Calu3 (cell line): ENCODE measurements at regions not wholly inside any gene's neighbourhood (a gene's known extent, or its start where the extent isn't known, plus 50 kb on each side); places are given as distances from the start of the nearest gene placed in this dataset.
A peak's percentile ranks its signal among the peaks of the same experiment; 100 is the strongest.

Experiments
- BruUV-seq: library from RNA; stranded (reverse); fragments of 400-500 nt; replicated peaks from 2 replicates; lab custom pipeline; 2021; lab: Mats Ljungman, UMichigan
- CTCF ChIA-PET: fragments of 300-600 bp; sonication (Branson Sonifier 250); formaldehyde crosslinking; loops from one replicate; lab custom pipeline; 2022; ENCODE audit warnings: antibody characterized with exemption; lab: Charles Lee
- DNase-seq: peaks from one replicate; pipeline ENCODE4 v3.0.0; 2022
- H3K27ac Mint-ChIP-seq: one replicate; pipeline ENCODE4 v1.8.0; 2022; ENCODE audit warnings: mixed read lengths; ENCODE audit not compliant: unreplicated experiment
- H3K27me3 Mint-ChIP-seq: one replicate; pipeline ENCODE4 v1.8.0; 2022; ENCODE audit warnings: mixed read lengths; ENCODE audit not compliant: unreplicated experiment
- H3K36me3 Mint-ChIP-seq: one replicate; pipeline ENCODE4 v1.8.0; 2022; ENCODE audit warnings: mild to moderate bottlenecking, moderate library complexity, mixed read lengths; ENCODE audit not compliant: insufficient read depth, unreplicated experiment
- H3K4me1 Mint-ChIP-seq: one replicate; pipeline ENCODE4 v1.8.0; 2022; ENCODE audit warnings: mild to moderate bottlenecking, low read depth, mixed read lengths; ENCODE audit not compliant: unreplicated experiment
- H3K4me3 Mint-ChIP-seq: one replicate; pipeline ENCODE4 v1.8.0; 2022; ENCODE audit warnings: mild to moderate bottlenecking, low read depth, moderate library complexity, mixed read lengths; ENCODE audit not compliant: unreplicated experiment
- H3K9me3 Mint-ChIP-seq: one replicate; pipeline ENCODE4 v1.8.0; 2022; ENCODE audit warnings: low read depth, mixed read lengths; ENCODE audit not compliant: unreplicated experiment
- intact Hi-C: fragments of 100-400 bp; cut with micrococcal nuclease; formaldehyde crosslinking; loops from one replicate; pipeline ENCODE4 v1.10.0; 2022; ENCODE audit not compliant: unreplicated experiment
- TF ChIP-seq, protein P1 (sequence below): fragments of 200-600 bp; IDR thresholded peaks from one replicate; pipeline ENCODE4 v1.8.0; 2022; ENCODE audit warnings: antibody characterized with exemption; ENCODE audit not compliant: unreplicated experiment

DNA sequence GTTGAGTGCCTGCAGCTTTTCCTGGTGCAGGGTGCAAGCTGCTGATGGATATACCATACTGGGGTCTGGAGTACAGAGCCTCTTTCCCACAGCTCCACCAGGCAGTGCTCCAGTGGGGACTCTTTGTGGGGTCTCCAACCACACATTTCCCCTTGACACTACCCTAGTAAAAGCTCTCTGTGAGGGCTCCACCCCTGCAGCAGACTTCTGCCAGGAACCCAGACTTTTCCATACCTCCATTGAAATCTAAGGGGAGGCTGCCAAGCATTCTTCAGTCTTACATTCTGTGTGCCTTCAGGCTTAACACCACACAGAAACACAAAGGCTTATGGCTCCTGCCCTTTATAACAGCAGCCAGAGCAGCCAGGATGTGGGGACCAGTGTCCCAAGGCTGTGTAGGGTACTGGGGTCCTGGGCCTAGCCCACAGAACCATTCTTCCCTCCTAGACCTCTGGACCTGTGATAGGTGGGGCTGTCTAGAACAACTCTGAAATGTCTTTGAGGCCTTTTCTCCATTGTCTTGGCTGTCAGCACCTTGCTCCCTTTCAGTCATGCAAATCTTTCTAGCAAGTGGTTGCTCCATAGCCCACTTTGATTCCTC lies 65.7 kb downstream of the TBXT start:
- CTCF ChIA-PET: no interaction called here
- Mint-ChIP-seq H3K9me3 (peaks cover 5% of the 10 kb centered on the region), H3K27me3 (peaks cover 42% of the 10 kb centered on the region), H3K4me3 (no peak overlapping the region), H3K4me1 (no peaks in the 10 kb centered on the region), H3K36me3 (peaks cover 8% of the 10 kb centered on the region), H3K27ac (no peak overlapping the region)
- TF ChIP-seq, protein P1, sequence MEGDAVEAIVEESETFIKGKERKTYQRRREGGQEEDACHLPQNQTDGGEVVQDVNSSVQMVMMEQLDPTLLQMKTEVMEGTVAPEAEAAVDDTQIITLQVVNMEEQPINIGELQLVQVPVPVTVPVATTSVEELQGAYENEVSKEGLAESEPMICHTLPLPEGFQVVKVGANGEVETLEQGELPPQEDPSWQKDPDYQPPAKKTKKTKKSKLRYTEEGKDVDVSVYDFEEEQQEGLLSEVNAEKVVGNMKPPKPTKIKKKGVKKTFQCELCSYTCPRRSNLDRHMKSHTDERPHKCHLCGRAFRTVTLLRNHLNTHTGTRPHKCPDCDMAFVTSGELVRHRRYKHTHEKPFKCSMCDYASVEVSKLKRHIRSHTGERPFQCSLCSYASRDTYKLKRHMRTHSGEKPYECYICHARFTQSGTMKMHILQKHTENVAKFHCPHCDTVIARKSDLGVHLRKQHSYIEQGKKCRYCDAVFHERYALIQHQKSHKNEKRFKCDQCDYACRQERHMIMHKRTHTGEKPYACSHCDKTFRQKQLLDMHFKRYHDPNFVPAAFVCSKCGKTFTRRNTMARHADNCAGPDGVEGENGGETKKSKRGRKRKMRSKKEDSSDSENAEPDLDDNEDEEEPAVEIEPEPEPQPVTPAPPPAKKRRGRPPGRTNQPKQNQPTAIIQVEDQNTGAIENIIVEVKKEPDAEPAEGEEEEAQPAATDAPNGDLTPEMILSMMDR: no peak
- BruUV-seq: no TSS peak
- intact Hi-C loops: loop anchor here (10.0 kb wide), 1 partner anchor 377 kb away; no protein-coding TSS in a partner anchor
- no peak for DNase-seq

GRCh38 chr6:166097914-166098522 lies 69.6 kb downstream of the TBXT start:
- H3K4me1 Mint-ChIP-seq: no peaks in the 10 kb centered on the region
- BruUV-seq: no TSS peak

DNA sequence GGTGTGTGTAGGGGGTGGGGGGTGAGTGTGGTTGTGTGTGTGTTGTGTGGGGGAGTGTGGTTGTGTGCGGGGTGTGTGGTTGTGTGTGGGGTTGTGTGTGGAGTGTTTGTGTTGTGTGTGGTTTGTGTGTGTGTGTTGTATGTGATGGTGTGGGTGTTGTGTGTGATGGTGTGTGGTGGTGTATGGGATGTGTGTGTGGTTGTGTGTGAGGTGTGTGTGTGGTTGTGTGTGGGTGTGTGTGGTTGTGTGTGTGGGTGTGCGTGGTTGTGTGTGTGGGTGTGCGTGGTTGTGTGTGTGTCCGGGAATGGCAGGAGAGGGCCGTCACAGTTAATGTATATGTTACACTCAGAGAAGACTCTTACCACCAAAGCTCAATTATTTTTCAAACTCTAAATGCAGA lies 79.8 kb downstream of the TBXT start:
- TF ChIP-seq, protein P1: no peak
- Mint-ChIP-seq H3K9me3 (no peaks in the 10 kb centered on the region), H3K4me3 (no peak overlapping the region), H3K36me3 (peaks cover 5% of the 10 kb centered on the region), H3K4me1 (no peaks in the 10 kb centered on the region), H3K27ac (no peak overlapping the region), H3K27me3 (peaks cover 8% of the 10 kb centered on the region)
- no TSS peak for BruUV-seq
- CTCF ChIA-PET: interaction anchor here (0.7 kb wide), 1 partner anchor 10 kb away, joined by 4 read pairs; no protein-coding TSS in a partner anchor
- DNase-seq: no peak
- intact Hi-C loops: no loop called here

More at GRCh38 chr6:166097914-166098522, 69.6 kb downstream of the TBXT start:
- Mint-ChIP-seq H3K27me3 (peaks cover 14% of the 10 kb centered on the region), H3K27ac (no peak overlapping the region), H3K36me3 (peaks cover 8% of the 10 kb centered on the region), H3K4me3 (peak overlapping the region; percentile 63), H3K9me3 (peaks cover 5% of the 10 kb centered on the region)
- intact Hi-C loops: loop anchor here (1.0 kb wide), 1 partner anchor 209 kb away; no protein-coding TSS in a partner anchor
- DNase-seq: peak; percentile 85
- CTCF ChIA-PET: interaction anchor here (0.7 to 1.5 kb wide), 8 partner anchors 8 to 213 kb away, joined by 3 to 10 read pairs (median 4); no protein-coding TSS in a partner anchor
- TF ChIP-seq, protein P1: peak; percentile 70

- CTCF ChIA-PET: no interaction called here
- no TSS peak for BruUV-seq
- no peak overlapping the region for H3K27ac Mint-ChIP-seq
- peaks cover 5% of the 10 kb centered on the region for H3K36me3 Mint-ChIP-seq
- H3K4me3 Mint-ChIP-seq: no peak overlapping the region
- TF ChIP-seq, protein P1: no peak
- intact Hi-C loops: no loop called here
- peaks cover 8% of the 10 kb centered on the region for H3K27me3 Mint-ChIP-seq
- DNase-seq: no peak
- H3K4me1 Mint-ChIP-seq: no peaks in the 10 kb centered on the region
- H3K9me3 Mint-ChIP-seq: no peaks in the 10 kb centered on the region
These were observed 80.4 kb downstream of the TBXT start for GRCh38 chr6:166087246-166087645.
